Left colon (tissue), 2 donors: ENCODE measurements at regions not wholly inside any gene's neighbourhood (a gene's known extent, or its start where the extent isn't known, plus 50 kb on each side); places are given as distances from the start of the nearest gene placed in this dataset.
"Not testable (repeated sequence)": the region's sequence is repeated elsewhere in the genome, so short reads cannot be mapped to it uniquely, and the experiment has no call there.

ENCODE experiments used
- ATAC-seq: fragments of 200-7000 bp; cut with Tn5 transposase; one replicate; pipeline ENCODE4 v1.9.1; 2020; ENCODE audit warnings: mild to moderate bottlenecking, moderate library complexity
- DNase-seq, 2 donors: peaks; one replicate each; pipeline ENCODE4 v3.0.0-alpha.2; 2020
- intact Hi-C, 2 donors: fragments of 100-400 bp; cut with DNase I in 1 of 2; cut with micrococcal nuclease in 1 of 2; formaldehyde crosslinking; loops; one replicate each; pipeline versions ENCODE4 v1.11.2 to v1.14.0; 2022; cut with DNase I, micrococcal nuclease
- donor health status: DM: no; HTN: no; CAD: no.
- donor health status: DM: yes; HTN: yes; CAD: no.

GRCh38 chr4:136017556-136017955, 1514.7 kb downstream of the PCDH18 start:
- DNase-seq: no peak
- no peak for ATAC-seq
- intact Hi-C loops: no loop called here

- DNase-seq (no peak), ATAC-seq (no peak)
- intact Hi-C loops: no loop called here
Observed at GRCh38 chr4:136012220-136012619, 1520.1 kb downstream of the PCDH18 start.

- intact Hi-C loops: no loop called here
- no peak for ATAC-seq
- DNase-seq: no peak
Observed at GRCh38 chr4:136009258-136009832, 1522.9 kb downstream of the PCDH18 start.

GRCh38 chr4:136007991-136008390, 1524.3 kb downstream of the PCDH18 start:
- DNase-seq (no peak), ATAC-seq (no peak)
- intact Hi-C loops: no loop called here

GRCh38 chr4:136002316-136002715, 1530.0 kb downstream of the PCDH18 start:
- ATAC-seq (no peak), DNase-seq (no peak)
- intact Hi-C loops: no loop called here

- no peak for DNase-seq
- no peak for ATAC-seq
- intact Hi-C loops: no loop called here
Observed at GRCh38 chr4:136001791-136002190, 1530.5 kb downstream of the PCDH18 start.

- DNase-seq (no peak), ATAC-seq (no peak)
- intact Hi-C loops: no loop called here
Observed at GRCh38 chr4:136000246-136000645, 1532.0 kb downstream of the PCDH18 start.

GRCh38 chr4:135994360-135994759, 1537.9 kb downstream of the PCDH18 start:
- intact Hi-C loops: no loop called here
- no peak for ATAC-seq
- DNase-seq: no peak

GRCh38 chr4:135976860-135977259, 1555.4 kb downstream of the PCDH18 start:
- DNase-seq (no peak), ATAC-seq (no peak)
- intact Hi-C loops: no loop called here

GRCh38 chr4:135966936-135967335, 1565.4 kb downstream of the PCDH18 start:
- ATAC-seq (no peak), DNase-seq (no peak)
- intact Hi-C loops: no loop called here

GRCh38 chr4:135963009-135963408, 1569.3 kb downstream of the PCDH18 start:
- intact Hi-C loops: no loop called here
- ATAC-seq (no peak), DNase-seq (no peak)

GRCh38 chr4:135949931-135950330, 1582.4 kb downstream of the PCDH18 start:
- intact Hi-C loops: no loop called here
- DNase-seq (no peak), ATAC-seq (no peak)

GRCh38 chr4:135948797-135949196, 1583.5 kb downstream of the PCDH18 start:
- intact Hi-C loops: no loop called here
- DNase-seq (no peak), ATAC-seq (no peak)

- intact Hi-C loops: no loop called here
- DNase-seq (no peak), ATAC-seq (no peak)
Observed at GRCh38 chr4:135941671-135942070, 1590.6 kb downstream of the PCDH18 start.

- ATAC-seq (no peak), DNase-seq (no peak)
- intact Hi-C loops: no loop called here
Observed at GRCh38 chr4:135934026-135934425, 1598.3 kb downstream of the PCDH18 start.

- no peak for DNase-seq
- ATAC-seq: no peak
- intact Hi-C loops: no loop called here
Observed at GRCh38 chr4:135927651-135928050, 1604.6 kb downstream of the PCDH18 start.

GRCh38 chr4:135921081-135921480, 1611.2 kb downstream of the PCDH18 start:
- no peak for DNase-seq
- ATAC-seq: no peak
- intact Hi-C loops: no loop called here

GRCh38 chr4:135917011-135917410, 1615.3 kb downstream of the PCDH18 start:
- ATAC-seq: no peak
- no peak for DNase-seq
- intact Hi-C loops: no loop called here

GRCh38 chr4:135900956-135901355, 1631.3 kb downstream of the PCDH18 start:
- intact Hi-C loops: no loop called here
- DNase-seq (no peak), ATAC-seq (no peak)

- ATAC-seq, DNase-seq, intact Hi-C loops: not testable (repeated sequence)
Observed at GRCh38 chr4:135864304-135864703, 1662.7 kb upstream of the PABPC4L start.

- intact Hi-C loops: no loop called here
- no peak for DNase-seq
- no peak for ATAC-seq
Observed at GRCh38 chr4:135840781-135841180, 1639.2 kb upstream of the PABPC4L start.

GRCh38 chr4:135839712-135840111, 1638.1 kb upstream of the PABPC4L start:
- ATAC-seq (no peak), DNase-seq (no peak)
- intact Hi-C loops: no loop called here
